Vagina (tissue), 2 donors: ENCODE measurements at regions not wholly inside any gene's neighbourhood (a gene's known extent, or its start where the extent isn't known, plus 50 kb on each side); places are given as distances from the start of the nearest gene placed in this dataset.

Source experiments
- CTCF ChIP-seq, 3 experiments: fragments of 450-650 bp in 2 of 3; fragments of 200-600 bp in 1 of 3; sonication (generic) in 1 of 3; IDR thresholded peaks; one replicate each; pipeline ENCODE4 v1.5.1; 2017 to 2019; ENCODE audit warnings: antibody characterized with exemption in 3 of 3, mild to moderate bottlenecking in 2 of 3, moderate library complexity in 2 of 3
- POLR2A ChIP-seq, 2 donors: fragments of 450-650 bp; IDR thresholded peaks; one replicate each; pipeline ENCODE4 v1.6.1; 2017; ENCODE audit warnings: antibody characterized with exemption in 2 of 2, mild to moderate bottlenecking in 2 of 2, moderate library complexity in 2 of 2

- TF ChIP-seq CTCF (IDR thresholded peaks at IDR 0.05) (no peak), POLR2A (IDR thresholded peaks at IDR 0.05) (no peak)
These were observed 740.1 kb upstream of the FAM174A start for GRCh38 chr5:99795031-99795430.
